Stimulated activated CD4-positive, alpha-beta T cell treated with anti-CD3 and anti-CD28 coated beads, TNF-alpha, amount 100 ng/mL, for 24 hours (primary cell): ENCODE measurements at regions not wholly inside any gene's neighbourhood (a gene's known extent, or its start where the extent isn't known, plus 50 kb on each side); places are given as distances from the start of the nearest gene placed in this dataset.
"Not testable (repeated sequence)": the region's sequence is repeated elsewhere in the genome, so short reads cannot be mapped to it uniquely, and the experiment has no call there.

Experiments
- DNase-seq, 3 experiments: peaks; one replicate each; pipeline ENCODE4 v3.0.0-alpha.2; 2020; ENCODE audit warnings: low read depth in 3 of 3

DNA sequence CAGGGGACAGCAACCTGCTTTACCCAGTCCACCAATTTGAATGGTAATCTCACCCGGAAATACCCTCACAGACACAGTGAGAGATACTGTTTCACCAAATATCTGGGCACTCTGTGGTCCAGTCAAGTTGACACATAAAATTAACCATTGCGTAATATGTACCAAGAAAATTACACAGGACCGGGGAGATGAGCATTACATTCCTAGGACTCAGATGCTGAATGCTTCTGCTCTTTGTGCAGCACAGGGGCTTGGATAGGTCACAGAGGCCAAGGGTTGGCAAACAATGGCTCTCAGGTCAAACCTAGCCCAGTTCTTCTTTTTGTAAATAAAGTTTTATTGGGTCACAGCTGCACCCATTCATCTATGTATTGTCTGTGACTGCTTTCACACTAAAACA is 557.2 kb downstream of the MN1 start:
- no peak for DNase-seq

DNA sequence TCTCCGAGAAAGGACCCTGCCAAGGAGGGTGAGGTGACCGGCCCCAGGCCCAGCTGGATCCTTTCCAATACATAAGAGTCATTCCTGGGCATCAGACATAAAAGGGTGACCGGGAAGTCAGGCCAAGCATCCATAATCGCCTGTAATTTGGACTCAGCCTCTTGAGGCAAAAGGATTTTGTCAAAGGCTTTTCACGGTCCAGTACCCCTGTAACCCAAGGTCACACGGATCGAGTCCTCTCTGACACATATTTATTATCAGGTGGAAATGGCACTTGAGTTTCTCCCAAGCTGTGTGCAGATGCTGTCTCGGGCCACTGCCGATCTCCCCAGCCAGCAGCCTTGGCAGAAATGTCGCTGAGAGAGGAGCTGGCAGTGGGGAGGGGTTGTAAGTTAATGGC is 556.5 kb downstream of the MN1 start:
- DNase-seq = no peak

DNA sequence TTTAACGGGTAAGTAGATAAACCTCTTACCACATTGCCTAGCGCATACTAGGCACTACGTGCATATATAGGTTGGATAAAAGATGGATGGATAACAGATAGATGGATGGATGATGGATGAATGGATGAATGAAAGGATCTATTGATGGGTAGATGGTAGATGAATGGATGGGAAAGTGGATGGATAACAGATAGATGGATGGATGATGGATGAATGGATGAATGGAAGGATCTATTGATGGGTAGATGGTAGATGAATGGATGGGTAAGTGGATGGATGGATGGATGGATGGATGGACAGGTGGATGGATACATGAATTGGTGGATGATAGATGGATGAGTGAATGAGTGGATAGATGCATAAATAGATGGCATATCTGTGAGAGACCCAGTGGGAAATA is 555.0 kb downstream of the MN1 start:
- DNase-seq = no peak

DNA sequence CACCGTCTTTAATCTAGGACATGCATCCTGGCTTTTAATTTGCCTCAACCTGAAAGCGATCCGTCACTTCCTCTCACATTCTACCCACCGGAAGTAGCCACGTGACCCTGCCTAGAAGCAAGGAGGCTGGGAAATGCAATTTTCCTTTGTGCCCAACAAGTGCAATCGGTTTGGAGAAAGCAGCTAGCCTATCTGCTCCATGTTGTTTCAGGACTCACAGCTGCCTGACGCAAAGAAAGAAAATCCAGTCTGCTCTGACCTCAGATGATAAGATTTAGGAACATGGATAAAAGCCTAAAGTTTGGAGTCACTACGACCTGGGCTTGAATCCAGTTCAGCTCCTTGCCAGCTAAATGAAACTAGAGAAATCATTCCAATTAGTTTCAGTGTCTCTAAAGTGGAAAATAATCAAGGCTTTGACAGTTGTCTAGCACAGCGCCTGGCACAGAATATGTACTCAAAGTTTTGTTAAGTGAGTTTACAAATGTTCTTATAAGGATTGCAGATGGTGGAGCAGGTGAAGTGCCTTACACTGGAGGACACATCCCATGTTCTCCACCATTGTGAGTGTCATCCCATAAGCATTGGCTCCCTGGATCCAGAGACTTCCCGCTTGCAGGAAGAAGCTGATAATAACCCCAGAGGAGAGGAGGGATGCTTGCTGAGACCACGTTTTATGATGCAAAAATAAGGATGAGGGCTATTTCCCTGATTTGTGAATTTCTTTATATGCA is 553.7 kb downstream of the MN1 start:
- DNase-seq = no peak

DNA sequence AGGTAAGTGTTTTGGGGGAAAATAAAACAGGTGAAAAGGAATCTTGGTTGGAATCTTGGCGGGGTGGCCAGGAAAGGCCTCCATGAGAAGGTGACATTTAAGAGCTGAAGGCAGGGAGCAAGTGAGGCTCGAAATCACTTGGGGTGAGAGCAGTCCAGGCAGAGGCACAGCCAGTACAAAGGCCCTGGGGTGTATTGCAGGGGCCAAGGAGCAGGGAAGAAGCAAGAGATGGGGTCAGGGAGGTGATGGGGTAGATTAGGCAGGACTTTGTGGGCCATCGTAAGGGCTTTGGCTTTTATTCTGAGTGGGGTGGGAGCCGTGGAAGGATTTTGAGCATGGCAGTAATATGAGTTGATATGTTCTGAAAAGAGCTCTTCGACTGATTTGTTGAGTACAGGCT is 551.1 kb downstream of the MN1 start:
- DNase-seq = no peak

DNA sequence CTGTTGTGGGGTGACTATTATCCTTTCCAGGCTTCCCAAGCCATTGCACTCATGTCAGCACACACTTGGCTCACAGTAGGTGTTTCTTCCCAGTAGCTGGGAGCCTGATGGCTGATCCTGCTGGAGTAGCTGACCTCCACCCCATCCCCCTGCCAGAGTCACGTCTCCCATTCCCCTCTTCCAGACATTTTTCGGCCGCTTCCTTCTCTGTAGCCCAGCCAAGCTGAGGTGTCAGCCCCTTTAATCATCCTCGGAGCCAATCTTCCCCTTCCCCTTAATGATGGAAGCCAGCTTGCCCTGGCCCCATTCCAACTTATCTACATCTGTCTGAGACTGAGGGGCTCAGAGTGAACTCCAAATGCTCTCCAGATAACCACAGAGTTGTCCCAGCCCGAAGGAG is 550.7 kb downstream of the MN1 start:
- DNase-seq = no peak

GRCh38 chr22:27251563-27251962 is 550.0 kb downstream of the MN1 start:
- DNase-seq = no peak

DNA sequence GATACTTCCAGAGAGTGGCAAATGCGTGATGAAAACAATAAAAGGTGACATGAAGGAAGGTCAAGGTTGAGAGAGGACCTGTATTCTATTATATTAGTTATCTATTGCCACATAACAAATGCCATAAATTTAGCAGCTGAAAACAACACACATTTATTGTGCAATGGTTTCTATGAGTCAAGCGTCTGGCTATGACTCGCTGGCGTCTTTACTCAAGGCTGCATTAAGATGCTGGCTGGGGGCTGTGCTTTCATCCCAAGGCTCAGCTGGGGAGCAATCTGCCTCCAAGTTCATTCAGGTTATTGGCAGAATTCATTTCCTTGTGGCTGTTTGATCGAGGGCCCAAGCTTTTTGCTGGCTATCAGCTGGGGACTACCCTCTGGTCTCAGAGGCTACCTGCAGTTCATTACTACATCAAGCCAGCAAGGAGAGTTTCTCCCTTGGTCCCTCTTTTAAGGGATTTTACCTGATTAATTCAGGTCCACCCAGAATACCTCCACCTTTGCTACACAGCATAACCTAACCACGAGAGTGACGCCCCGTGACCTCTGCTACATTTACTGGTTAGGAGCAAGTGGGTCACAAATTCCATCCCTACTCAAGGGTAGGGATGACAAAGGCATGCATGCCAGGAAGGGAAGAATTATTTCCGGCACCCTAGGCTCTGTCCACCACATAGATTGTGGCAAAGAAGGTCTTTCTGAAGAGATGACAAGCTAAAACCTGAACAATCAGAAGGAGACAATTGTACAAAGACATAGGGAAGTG is 549.1 kb downstream of the MN1 start:
- DNase-seq = no peak

DNA sequence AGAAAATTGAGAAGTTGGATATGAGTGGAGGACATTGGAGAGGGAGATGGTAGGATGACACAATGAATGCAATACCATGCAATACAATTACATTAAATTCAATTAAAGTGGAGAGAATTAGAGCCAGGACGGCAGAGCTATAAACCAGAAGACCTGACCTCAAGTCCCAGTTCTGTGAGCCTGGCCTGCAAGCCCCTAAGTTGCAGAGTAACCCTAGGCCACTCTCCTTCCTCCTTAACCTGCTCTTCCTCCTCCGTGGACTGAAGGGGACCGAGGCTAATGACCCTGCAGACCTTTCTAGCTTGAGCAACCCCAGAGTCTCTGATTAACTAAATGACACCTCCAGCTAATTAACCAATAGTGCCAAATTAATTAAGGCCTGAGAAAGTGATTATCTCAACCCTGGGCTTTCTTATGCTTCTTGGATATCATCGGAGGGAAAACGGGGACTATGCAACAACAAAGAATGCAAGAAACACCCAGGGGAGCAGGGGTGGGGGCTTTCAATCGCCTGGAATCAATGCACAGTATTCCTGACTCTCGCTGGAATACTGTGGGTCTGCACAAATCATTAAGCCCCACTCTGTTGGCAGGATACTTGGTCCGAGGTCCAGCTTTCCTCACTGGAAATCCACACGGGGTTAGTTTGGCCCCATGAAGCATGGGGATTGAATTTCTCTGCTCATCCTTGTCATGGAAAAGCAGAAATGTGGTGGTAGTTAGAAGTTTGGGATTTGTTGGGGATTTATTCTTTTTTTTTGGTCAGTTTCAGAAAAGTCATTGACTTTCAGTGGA is 548.3 kb downstream of the MN1 start:
- DNase-seq = no peak

DNA sequence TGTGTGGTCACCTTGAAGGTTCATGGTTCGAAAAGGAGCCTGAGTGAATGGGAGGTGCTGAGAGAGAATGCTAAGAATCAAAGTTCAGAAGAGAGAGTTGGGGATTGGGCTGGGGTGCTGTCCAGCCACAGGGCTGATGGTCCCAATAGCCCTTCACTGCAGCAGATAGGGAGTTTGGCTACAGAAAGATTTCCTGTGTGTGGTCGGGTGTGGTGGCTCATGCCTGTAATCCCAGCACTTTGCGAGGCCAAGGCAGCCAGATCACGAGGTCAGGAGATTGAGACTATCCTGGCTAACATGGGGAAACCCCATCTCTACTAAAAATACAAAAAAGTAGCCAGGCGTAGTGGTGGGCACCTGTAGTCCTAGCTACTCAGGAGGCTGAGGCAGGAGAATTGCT is 547.5 kb downstream of the MN1 start:
- not testable (repeated sequence) for DNase-seq

DNA sequence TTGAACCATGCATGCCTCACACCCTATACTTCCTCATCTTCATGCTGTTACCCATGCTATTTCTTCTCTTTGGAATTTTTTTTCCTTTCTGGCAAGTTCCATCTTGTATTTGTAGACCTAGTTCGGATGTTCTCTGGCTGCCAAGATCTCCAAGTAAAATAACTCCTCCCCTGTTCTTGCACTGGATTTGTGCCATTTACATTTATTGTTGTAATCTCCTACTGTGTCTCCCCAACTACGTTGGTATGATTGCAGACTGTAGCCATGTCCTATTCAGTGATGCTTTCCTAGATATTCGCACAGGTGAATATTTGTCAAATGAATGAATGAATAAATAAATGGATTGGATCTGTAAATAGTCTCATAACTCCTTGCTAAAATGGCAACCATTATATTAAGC is 546.0 kb downstream of the MN1 start:
- DNase-seq = no peak

GRCh38 chr22:27257987-27258386 is 543.6 kb downstream of the MN1 start:
- DNase-seq = no peak

GRCh38 chr22:27258616-27259172 is 542.9 kb downstream of the MN1 start:
- no peak for DNase-seq

GRCh38 chr22:27259433-27259832 is 542.1 kb downstream of the MN1 start:
- DNase-seq = no peak

DNA sequence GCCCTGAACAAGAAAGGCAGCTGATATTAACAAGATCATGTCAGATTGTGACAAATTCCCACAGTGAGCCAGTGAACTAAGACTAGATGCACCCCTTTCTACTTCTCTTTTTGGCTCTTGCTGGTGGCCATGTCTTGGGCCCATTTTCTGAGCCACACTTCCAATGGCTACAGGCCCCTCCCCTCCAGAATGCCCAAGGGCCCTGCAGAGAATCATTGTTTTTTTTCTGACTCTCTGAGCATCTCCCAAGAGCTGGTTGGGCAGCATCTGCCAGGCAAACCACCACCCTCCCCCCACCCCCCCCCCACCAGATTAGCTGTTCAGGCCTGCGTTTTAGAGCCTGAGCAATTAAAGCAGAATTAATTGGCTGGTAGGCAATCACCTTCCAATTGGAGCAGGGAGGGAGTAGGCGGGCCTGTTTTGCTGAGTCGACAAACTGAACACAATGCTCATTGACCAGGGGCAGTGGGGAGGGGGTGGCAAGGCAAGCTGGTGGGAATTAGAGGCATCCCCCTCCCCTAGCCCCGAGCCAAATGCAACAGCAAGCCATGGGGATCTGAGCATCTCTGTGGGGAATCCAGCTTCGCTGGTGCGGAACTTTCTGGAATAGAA is 541.4 kb downstream of the MN1 start:
- no peak for DNase-seq

DNA sequence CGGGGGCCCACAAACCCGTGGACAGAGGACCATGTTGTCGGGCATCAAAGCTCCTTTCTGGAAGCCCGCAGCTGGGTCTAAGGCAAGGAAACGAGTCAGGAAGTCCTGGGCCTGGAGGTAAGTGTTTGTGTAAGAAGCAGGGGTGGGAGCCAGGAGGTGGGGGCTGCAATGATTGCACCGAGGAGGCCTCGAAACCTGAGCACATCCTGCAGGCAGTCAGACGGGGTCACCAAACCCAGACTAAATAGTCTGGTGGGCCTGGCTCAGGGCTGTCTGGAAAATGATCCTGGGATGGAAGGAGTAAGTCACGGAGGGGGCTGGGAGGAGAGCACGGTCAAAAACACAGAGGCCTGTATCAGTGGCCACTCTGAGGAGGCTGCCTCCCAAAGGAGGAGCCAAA is 539.2 kb downstream of the MN1 start:
- DNase-seq = no peak

GRCh38 chr22:27264184-27264583 is 537.4 kb downstream of the MN1 start:
- DNase-seq = no peak

DNA sequence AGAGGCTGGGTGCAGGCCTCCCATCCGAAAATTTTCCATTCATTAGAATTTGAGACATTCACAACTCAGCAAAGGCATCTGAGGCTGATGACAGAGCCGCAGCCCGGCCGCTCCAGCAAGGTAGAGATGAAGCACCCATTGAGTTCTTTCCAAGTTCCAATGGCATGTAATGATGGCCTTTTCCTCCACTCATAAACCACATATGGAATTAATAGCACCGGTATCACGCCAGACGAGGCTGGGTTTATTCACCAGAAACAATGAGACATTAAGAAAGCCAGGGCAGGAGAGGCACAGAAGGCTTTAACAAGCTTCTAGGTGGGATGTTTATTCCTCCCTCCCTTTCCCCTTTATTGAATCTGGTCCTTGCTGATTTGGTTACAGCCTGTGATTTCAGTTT is 534.4 kb downstream of the MN1 start:
- DNase-seq = no peak

- DNase-seq = no peak
These were observed 531.6 kb downstream of the MN1 start for GRCh38 chr22:27269751-27270543.

GRCh38 chr22:27270818-27271510 is 530.6 kb downstream of the MN1 start:
- no peak for DNase-seq

GRCh38 chr22:27273436-27273835 is 528.1 kb downstream of the MN1 start:
- DNase-seq = no peak
